Activated CD4-positive, alpha-beta T cell treated with anti-CD3 and anti-CD28 coated beads, Interleukin-2, Interleukin-6, amounts not matched to agents 100 ng/mL and 50 ng/mL, durations not matched to agents 16 hours and 8 hours (primary cell): ENCODE measurements at regions not wholly inside any gene's neighbourhood (a gene's known extent, or its start where the extent isn't known, plus 50 kb on each side); places are given as distances from the start of the nearest gene placed in this dataset.

Experiments used
- DNase-seq: peaks from one replicate; pipeline ENCODE4 v3.0.0-alpha.2; 2020

GRCh38 chr20:24256307-24256706, 213.1 kb upstream of the SYNDIG1 start:
- no peak for DNase-seq

- DNase-seq = no peak
Observed at GRCh38 chr20:24254480-24254879, 214.9 kb upstream of the SYNDIG1 start.

DNA sequence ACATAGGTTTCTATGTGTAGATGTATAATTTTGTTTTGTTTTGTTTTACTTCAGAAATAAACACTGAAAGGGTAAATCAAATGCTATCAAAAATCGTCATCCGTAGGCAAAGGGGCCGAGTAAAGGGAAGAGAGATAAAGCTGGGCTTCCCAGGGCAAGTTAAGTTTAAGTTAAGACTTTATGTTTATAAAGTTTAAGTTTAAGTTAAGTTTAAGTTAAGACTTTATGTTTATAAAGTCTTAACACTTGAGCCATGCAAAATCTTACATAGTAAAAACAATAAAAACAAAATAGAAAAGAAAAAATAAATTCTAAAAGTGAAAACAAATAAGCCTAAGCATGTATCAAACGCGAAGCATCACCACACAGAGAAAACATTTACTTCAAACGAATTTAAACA, 216.1 kb upstream of the SYNDIG1 start:
- DNase-seq = no peak

DNA sequence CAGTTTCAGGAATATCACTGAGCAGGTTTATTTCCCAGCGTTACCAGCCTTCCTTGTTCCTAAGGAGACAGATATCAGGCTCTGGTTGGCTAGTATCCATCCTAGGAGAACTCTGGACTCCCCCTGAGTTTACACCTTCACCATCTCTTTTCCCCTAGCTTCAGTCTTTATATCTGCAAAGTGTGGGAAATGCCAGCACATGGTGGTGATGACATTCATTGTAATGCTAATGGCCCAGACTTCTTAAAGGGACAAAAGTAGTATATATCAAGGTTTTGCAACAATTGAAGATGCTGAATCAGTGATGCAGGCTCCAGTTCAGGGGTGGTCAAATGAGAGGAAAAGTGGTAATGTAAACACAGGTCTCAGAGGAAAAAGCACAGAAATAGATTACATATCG, 224.3 kb upstream of the SYNDIG1 start:
- no peak for DNase-seq

DNA sequence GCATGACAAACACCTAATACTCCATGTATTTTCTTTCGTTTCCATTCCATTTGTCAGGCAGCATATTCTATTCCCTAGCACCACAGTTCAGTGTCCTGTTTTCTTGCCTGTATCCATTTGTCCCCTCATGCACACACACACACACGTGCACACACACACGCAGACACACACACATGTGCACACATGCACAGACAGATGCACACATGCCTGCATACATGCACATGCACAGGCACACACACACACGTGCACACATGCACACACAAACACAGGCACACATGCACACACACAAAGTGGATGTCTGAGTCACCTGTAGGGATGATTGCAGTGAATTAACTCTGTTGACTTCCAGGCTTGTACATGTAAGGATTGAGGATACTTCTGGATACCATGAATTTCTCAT, 226.7 kb upstream of the SYNDIG1 start:
- DNase-seq = no peak

GRCh38 chr20:24241466-24241865, 228.0 kb upstream of the SYNDIG1 start:
- DNase-seq = no peak

- no peak for DNase-seq
Observed at GRCh38 chr20:24236963-24237362, 232.5 kb upstream of the SYNDIG1 start.

DNA sequence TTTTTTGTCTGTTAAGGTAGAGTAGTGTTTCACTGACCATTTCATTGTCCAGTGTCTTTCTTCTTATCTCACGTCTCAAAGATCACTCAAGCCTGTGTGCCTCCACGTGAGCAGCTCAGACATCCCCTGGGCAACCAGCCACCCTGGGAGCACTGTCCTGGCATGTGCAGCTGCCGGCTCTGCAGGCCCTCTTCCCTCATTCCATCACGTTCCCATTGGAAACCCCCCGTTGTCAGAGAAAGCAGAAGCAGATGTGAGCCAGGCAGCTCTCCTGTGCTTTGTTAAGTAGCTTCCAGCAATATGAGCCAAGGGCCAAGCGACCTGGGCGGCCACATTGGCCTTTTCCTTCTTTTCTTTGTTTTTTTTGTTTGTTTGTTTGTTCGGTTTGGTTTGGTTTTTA, 233.2 kb upstream of the SYNDIG1 start:
- no peak for DNase-seq

DNA sequence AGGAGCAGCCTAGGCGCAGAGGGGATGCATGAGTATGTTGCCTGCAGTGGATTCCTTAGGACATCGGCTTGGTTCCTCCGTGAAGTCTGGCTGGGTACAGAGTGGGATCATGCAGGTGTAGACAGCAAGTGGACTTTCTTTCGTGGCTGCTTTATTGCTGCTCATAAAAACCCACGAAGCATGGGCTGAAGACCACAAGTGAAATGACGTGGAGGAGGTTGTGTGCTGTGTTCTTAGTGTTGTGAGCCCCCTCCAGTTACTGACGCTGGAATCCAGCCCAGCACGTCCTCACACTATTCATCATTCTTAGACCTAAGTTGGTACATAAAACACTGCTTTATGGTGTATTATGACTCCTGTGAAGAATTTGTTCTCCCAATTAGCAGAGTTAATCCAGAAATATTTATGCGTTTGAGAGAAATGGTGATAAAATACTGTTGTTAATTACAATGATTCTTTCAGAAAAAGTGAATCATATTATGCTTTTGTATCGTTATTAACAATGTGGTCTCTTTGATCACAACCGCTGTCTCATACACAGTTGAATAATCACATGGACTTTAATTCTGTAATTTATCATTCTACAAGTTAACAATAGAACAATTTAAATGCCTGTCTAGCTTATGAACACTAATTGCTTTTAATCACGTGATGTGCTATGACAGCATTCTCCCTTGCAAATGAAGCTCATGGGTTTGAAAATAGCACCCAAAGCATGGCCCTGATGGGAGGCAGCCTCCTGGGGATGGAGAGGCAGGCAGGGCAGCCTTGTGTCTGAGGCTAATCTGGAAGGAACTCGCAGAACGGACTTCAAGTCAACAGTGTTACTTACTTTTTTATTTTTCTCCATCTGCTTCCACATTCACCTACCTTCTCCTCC, 233.9 kb upstream of the SYNDIG1 start:
- no peak for DNase-seq

GRCh38 chr20:24227600-24227999, 239.0 kb upstream of the GGTLC1 start:
- DNase-seq = no peak

DNA sequence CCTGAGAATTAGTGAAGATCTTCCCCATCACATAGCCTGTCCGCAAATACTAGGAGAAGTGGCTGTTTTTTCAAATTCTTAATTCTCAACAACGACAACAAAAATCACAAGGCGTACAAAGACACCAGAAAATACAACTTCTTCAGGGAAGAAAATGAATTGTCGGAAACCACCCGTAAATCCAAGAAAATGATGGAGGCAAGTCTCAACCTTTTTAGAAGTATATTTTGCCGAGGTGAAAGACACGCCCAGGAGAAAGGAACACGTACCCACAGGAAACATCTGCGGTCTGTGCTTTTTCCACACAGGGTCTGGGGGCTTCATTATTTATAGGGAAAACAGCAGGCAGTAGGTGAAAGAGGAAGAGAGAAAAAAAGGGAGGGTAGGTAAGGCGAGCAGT, 223.9 kb upstream of the GGTLC1 start:
- no peak for DNase-seq

GRCh38 chr20:24211972-24212371, 223.4 kb upstream of the GGTLC1 start:
- no peak for DNase-seq

- no peak for DNase-seq
Observed at GRCh38 chr20:24210356-24210755, 221.8 kb upstream of the GGTLC1 start.

DNA sequence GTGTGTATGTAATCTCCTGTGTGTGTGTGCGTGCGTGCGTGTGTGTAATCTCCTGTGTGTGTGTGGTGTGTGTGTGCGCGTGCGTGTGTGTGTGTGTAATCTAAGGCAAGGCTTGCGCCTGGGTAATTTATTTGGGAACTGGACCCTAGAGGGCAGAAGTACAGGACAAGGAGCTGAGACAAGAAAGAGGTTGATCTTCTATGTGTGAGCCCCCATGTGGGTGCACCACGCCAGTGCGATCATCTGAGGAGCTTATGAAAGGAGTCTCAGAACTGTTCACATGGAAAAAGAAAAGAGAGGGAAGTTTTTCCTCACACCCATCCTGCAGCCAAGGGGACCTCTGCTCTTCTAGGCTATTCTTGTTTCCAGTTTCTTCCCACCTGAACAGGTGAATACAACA, 220.1 kb upstream of the GGTLC1 start:
- DNase-seq = no peak

- no peak for DNase-seq
Observed at GRCh38 chr20:24207803-24208300, 219.3 kb upstream of the GGTLC1 start.

- no peak for DNase-seq
Observed at GRCh38 chr20:24206995-24207394, 218.4 kb upstream of the GGTLC1 start.

GRCh38 chr20:24203526-24204183, 215.1 kb upstream of the GGTLC1 start:
- DNase-seq = no peak

DNA sequence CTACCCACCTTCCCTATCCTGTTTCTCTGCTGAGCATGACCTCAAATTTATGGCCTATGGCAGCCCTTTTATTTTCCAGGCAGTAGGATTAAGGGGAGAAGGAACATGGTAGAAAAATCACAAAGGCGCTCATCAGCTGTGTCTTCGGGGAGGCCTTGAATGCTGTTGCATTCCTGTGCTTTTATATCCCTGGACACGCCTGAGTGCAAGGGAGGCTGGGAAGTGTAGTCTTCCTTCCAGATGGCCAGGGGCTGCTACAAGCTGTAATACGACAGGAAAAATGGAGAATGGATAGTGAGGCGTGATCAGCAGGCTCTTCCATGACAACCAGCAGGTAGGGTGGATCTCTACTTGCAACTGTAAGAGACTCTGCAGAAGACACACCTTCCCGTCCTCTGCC, 210.9 kb upstream of the GGTLC1 start:
- DNase-seq = no peak

DNA sequence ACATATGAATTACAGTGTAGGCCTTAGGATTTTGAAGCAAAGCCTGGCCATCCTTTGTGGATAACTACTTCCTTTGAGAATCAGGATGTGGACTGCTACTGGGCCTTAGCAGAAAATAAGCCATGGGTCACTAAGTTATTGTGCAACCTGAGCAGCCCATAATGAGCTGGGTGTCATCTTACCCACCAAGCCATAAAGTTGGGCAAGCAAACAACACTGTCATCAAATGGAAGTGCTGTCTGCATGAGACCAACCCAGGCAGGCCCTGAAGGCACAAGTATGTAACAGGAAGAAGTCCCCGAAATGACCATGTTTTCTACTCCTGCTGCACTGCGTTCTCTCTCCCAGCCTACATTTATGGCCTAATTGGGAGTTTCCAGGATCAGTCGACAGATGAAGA, 205.6 kb upstream of the GGTLC1 start:
- DNase-seq = no peak

DNA sequence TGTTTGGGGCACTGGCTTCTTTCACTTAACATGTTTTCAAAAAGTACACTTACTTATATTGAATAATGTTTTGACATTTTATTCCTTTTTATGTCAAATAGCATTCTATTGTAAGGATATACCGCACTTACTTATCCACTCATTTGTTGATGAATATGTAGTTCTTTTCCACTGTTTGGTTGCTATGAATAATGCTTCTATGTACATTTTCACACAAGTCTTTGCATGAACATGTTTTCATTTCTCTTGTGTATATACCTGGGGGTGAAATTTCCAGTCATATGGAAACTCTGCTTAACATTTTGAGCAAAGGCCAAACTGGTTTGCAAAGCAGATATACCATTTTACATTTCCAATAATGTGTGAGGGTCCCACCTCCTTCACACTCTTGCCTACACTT, 202.3 kb upstream of the GGTLC1 start:
- no peak for DNase-seq

- DNase-seq = no peak
Observed at GRCh38 chr20:24185791-24186190, 197.2 kb upstream of the GGTLC1 start.

- no peak for DNase-seq
Observed at GRCh38 chr20:24181151-24181550, 192.6 kb upstream of the GGTLC1 start.

- no peak for DNase-seq
Observed at GRCh38 chr20:24169256-24169655, 180.7 kb upstream of the GGTLC1 start.

DNA sequence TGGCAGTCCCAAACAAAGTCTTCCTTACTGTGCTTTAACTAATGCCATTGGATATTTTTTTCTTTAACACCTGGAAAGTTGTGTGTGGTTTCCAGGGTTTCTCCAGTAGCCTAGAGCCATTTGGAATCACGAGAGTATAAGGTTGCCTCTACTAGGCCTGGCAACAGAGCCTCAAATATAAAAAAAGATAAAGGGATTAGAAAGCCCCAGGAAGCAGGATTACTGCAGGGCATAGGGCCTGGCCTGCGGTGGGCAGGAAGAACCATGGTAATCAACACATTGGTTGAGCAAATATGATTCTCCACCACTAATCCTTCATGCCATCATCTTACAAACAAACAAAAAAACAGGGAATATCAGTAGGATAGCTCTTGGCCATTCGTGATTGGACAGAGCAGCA, 177.8 kb upstream of the GGTLC1 start:
- no peak for DNase-seq

DNA sequence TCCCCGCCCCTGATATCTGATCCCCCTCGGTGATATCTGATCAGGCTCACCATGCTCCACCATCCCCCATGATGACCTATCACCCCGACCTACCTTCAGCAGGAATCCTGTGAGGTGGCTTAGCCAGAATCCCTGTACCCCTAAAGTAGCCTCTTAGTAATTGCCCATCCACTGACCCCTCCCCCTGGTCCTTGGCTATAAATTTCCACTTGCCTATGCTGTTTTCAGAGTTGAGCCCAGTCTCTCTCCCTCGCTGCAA, 177.5 kb upstream of the GGTLC1 start:
- DNase-seq = no peak
